MCF 10A (cell line): ENCODE measurements at regions not wholly inside any gene's neighbourhood (a gene's known extent, or its start where the extent isn't known, plus 50 kb on each side); places are given as distances from the start of the nearest gene placed in this dataset.

Source experiments
- BruUV-seq: library from RNA; stranded (reverse); fragments of 400-500 nt; replicated peaks from 2 replicates; lab custom pipeline; 2021; lab: Mats Ljungman, UMichigan
- CTCF ChIA-PET: fragments of 300-600 bp; sonication (Branson Sonifier 250); formaldehyde crosslinking; extraction: SDS; loops from one replicate; lab custom pipeline; 2021; ENCODE audit warnings: antibody characterized with exemption, inconsistent platforms; lab: Yijun Ruan, JAX
- POLR2A ChIA-PET: fragments of 300-600, 350-650 bp; sonication (Branson Sonifier 250); formaldehyde crosslinking; extraction: SDS; loops from one replicate; lab custom pipeline; 2020; ENCODE audit warnings: antibody characterized with exemption, inconsistent platforms; lab: Yijun Ruan, JAX
- DNase-seq: peaks from one replicate; pipeline ENCODE4 v3.0.0-alpha.2; 2018; ENCODE audit not compliant: unreplicated experiment
- H3K27ac Mint-ChIP-seq: one replicate; pipeline ENCODE4 v1.8.0; 2022; ENCODE audit warnings: mild to moderate bottlenecking, low read depth, mixed read lengths; ENCODE audit not compliant: unreplicated experiment
- H3K27me3 Mint-ChIP-seq: one replicate; pipeline ENCODE4 v1.8.0; 2022; ENCODE audit warnings: mixed read lengths; ENCODE audit not compliant: insufficient read depth, unreplicated experiment
- H3K36me3 Mint-ChIP-seq: one replicate; pipeline ENCODE4 v1.8.0; 2022; ENCODE audit warnings: mild to moderate bottlenecking, moderate library complexity, mixed read lengths; ENCODE audit not compliant: insufficient read depth, unreplicated experiment
- H3K4me1 Mint-ChIP-seq: one replicate; pipeline ENCODE4 v1.8.0; 2022; ENCODE audit warnings: mixed read lengths; ENCODE audit not compliant: insufficient read depth, unreplicated experiment
- H3K4me3 Mint-ChIP-seq: one replicate; pipeline ENCODE4 v1.8.0; 2022; ENCODE audit warnings: mild to moderate bottlenecking, moderate library complexity, mixed read lengths; ENCODE audit not compliant: unreplicated experiment
- H3K9me3 Mint-ChIP-seq: one replicate; pipeline ENCODE4 v1.8.0; 2022; ENCODE audit warnings: mixed read lengths; ENCODE audit not compliant: unreplicated experiment
- intact Hi-C: fragments of 100-400 bp; cut with micrococcal nuclease; formaldehyde crosslinking; loops from 2 replicates; pipeline ENCODE4 v1.14.1; 2022
- TF ChIP-seq, protein P1 (sequence below): fragments of 200-600 bp; IDR thresholded peaks from one replicate; pipeline ENCODE4 v1.8.0; 2022; ENCODE audit warnings: antibody characterized with exemption, mild to moderate bottlenecking; ENCODE audit not compliant: unreplicated experiment

- CTCF ChIA-PET, result interaction anchor here (0.6 to 0.7 kb wide), 3 partner anchors 9 to 843 kb away, joined by 3 read pairs; no protein-coding TSS in a partner anchor
- POLR2A ChIA-PET, result no interaction called here
- TF ChIP-seq, protein P1, sequence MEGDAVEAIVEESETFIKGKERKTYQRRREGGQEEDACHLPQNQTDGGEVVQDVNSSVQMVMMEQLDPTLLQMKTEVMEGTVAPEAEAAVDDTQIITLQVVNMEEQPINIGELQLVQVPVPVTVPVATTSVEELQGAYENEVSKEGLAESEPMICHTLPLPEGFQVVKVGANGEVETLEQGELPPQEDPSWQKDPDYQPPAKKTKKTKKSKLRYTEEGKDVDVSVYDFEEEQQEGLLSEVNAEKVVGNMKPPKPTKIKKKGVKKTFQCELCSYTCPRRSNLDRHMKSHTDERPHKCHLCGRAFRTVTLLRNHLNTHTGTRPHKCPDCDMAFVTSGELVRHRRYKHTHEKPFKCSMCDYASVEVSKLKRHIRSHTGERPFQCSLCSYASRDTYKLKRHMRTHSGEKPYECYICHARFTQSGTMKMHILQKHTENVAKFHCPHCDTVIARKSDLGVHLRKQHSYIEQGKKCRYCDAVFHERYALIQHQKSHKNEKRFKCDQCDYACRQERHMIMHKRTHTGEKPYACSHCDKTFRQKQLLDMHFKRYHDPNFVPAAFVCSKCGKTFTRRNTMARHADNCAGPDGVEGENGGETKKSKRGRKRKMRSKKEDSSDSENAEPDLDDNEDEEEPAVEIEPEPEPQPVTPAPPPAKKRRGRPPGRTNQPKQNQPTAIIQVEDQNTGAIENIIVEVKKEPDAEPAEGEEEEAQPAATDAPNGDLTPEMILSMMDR, result no peak
- H3K36me3 Mint-ChIP-seq, result no peaks in the 10 kb centered on the region
- no peaks in the 10 kb centered on the region for H3K27me3 Mint-ChIP-seq
- no peaks in the 10 kb centered on the region for H3K4me1 Mint-ChIP-seq
- H3K27ac Mint-ChIP-seq, result no peak overlapping the region
- H3K9me3 Mint-ChIP-seq, result no peaks in the 10 kb centered on the region
- no TSS peak for BruUV-seq
- intact Hi-C loops, result no loop called here
- no peak for DNase-seq
- H3K4me3 Mint-ChIP-seq, result no peak overlapping the region
Observed at GRCh38 chr15:93899817-93900216, 331.5 kb upstream of the MCTP2 start.

DNA sequence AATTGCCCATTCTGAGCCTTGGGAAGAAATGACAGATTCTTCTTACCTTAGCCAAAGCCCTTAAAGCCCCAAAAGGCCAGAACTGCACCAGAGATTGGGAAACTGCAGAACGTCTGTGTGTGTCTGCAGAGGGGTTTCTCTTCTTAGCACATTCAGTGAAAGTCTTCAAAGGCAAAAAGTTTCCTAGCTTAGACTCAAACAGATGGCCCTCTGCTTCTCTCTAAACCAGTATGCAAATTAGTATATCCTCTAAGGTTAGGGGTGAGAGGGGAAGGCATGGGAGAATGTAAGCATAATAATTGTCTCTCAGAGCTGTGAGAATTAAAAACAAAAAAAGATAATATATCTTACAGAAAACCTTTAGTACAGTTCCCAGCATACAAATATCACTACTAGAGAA is 334.0 kb upstream of the MCTP2 start:
- Mint-ChIP-seq H3K36me3 (no peaks in the 10 kb centered on the region), H3K27me3 (no peaks in the 10 kb centered on the region), H3K4me1 (no peaks in the 10 kb centered on the region), H3K9me3 (no peaks in the 10 kb centered on the region), H3K4me3 (no peak overlapping the region), H3K27ac (no peak overlapping the region)
- TF ChIP-seq, protein P1, result no peak
- intact Hi-C loops, result no loop called here
- peak; percentile 9 for DNase-seq
- CTCF ChIA-PET, result interaction anchor here (0.6 kb wide), 1 partner anchor 948 kb away, joined by 3 read pairs; no protein-coding TSS in a partner anchor
- no TSS peak for BruUV-seq
- POLR2A ChIA-PET, result interaction anchor here (0.6 to 1.0 kb wide), 3 partner anchors 68 to 809 kb away, joined by 3 read pairs; no protein-coding TSS in a partner anchor

DNA sequence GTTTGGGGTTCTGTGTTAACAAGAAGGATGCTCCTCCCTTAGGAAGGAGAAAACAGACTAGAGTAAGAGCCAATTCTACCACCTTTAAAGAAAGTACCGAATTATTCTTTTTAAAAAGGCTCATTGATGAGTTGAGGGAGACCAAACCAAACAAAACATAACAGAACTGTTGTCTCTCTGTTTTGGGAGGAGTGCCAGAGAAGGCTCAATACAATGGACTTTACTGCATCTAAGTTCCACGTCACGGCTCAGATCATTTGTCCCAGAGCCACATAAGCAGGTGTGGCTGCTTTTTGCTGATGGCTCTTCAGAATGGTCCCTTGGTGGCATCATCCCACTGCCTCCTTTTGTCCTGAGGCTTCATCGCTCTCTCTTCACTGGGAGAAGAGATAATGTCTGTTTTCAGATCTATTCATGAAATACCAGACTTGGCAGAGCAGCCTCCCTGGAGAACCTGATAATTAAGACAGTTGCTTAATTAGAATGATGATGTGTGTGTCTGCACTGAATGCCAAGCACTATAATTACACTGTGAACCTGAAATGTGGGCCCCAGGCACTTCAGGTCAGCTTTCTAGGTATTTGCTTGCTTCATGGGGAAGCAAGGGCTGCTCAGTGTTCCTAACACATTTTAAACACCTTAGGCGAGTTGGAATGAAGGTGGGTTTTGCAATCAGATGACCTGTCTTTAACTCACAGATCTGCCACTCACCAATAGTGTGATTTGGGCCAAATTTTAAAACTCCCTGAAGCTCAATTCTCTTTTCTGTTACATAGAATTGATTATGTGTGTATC is 335.2 kb upstream of the MCTP2 start:
- CTCF ChIA-PET, result no interaction called here
- BruUV-seq, result no TSS peak
- peak; percentile 56 for DNase-seq
- Mint-ChIP-seq H3K27me3 (no peaks in the 10 kb centered on the region), H3K27ac (no peak overlapping the region), H3K36me3 (no peaks in the 10 kb centered on the region), H3K9me3 (no peaks in the 10 kb centered on the region), H3K4me1 (no peaks in the 10 kb centered on the region), H3K4me3 (no peak overlapping the region)
- POLR2A ChIA-PET, result interaction anchor here (0.7 to 1.0 kb wide), 3 partner anchors 48 to 808 kb away, joined by 3 to 4 read pairs (median 3); no protein-coding TSS in a partner anchor
- TF ChIP-seq, protein P1, result no peak
- intact Hi-C loops, result no loop called here

DNA sequence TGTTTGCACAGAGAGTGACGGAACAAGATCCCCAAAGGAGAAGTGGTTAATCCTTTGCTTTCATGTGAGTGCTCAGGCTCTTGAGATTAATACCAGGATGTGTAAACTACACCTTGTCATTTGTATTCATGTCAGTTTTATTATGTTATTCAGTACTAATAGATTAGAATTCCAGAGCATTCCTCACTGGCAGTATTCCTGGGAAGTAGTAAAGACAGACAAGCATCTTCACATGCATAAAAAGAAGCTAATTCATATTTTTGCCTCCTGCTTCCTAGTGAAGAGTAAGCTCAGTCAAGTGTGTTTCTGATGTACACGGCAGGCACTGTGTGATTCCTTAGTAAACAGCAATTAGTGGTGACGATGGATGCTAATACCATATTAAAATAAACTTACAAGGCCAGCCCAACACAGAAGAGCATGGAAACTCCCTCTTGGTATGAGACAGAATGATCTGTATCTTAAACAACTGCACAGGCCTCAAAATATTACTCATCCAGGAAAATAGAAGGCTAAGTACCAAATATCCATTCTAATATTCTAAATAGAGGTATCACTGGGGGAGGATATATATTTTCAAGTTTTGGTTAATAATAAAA is 336.8 kb upstream of the MCTP2 start:
- Mint-ChIP-seq H3K36me3 (no peaks in the 10 kb centered on the region), H3K4me1 (no peaks in the 10 kb centered on the region), H3K27me3 (no peaks in the 10 kb centered on the region), H3K9me3 (no peaks in the 10 kb centered on the region), H3K4me3 (no peak overlapping the region), H3K27ac (no peak overlapping the region)
- no TSS peak for BruUV-seq
- POLR2A ChIA-PET, result interaction anchor here (1.3 kb wide), 1 partner anchor 15 kb away, joined by 3 read pairs; no protein-coding TSS in a partner anchor
- TF ChIP-seq, protein P1, result no peak
- CTCF ChIA-PET, result interaction anchor here (0.7 kb wide), 1 partner anchor 175 kb away, joined by 3 read pairs; no protein-coding TSS in a partner anchor
- DNase-seq, result no peak
- intact Hi-C loops, result no loop called here
